AG10803 (cell line): ENCODE measurements at regions not wholly inside any gene's neighbourhood (a gene's known extent, or its start where the extent isn't known, plus 50 kb on each side); places are given as distances from the start of the nearest gene placed in this dataset.

Source experiments
- DNase-seq: peaks from one replicate; pipeline ENCODE4 v3.0.0; 2010; ENCODE audit warnings: low read depth
- H3K4me3 ChIP-seq: 2 replicates; pipeline ENCODE4 v1.5.1; 2011; ENCODE audit warnings: mild to moderate bottlenecking, low read length, control low read depth
- CTCF ChIP-seq: conservative IDR thresholded peaks from 2 replicates; pipeline ENCODE4 v1.5.1; 2011; ENCODE audit warnings: mild to moderate bottlenecking, low read length, control low read depth, inconsistent platforms

- no peak overlapping the region for H3K4me3 ChIP-seq
- DNase-seq, result no peak
- no peak for TF ChIP-seq CTCF
Observed at GRCh38 chr5:68657055-68657961, 436.5 kb upstream of the SLC30A5 start.

- no peak overlapping the region for H3K4me3 ChIP-seq
- no peak for TF ChIP-seq CTCF
- DNase-seq, result no peak
Observed at GRCh38 chr5:68658810-68659372, 434.9 kb upstream of the SLC30A5 start.

GRCh38 chr5:68659881-68660280, 433.9 kb upstream of the SLC30A5 start:
- no peak for TF ChIP-seq CTCF
- DNase-seq, result peak; percentile 22
- no peak overlapping the region for H3K4me3 ChIP-seq

GRCh38 chr5:68661237-68661636, 432.6 kb upstream of the SLC30A5 start:
- peak; percentile 26 for DNase-seq
- no peak overlapping the region for H3K4me3 ChIP-seq
- peak; percentile 51 for TF ChIP-seq CTCF

GRCh38 chr5:68662804-68663307, 431.0 kb upstream of the SLC30A5 start:
- no peak for DNase-seq
- no peak for TF ChIP-seq CTCF
- H3K4me3 ChIP-seq, result no peak overlapping the region

GRCh38 chr5:68669864-68670575, 423.8 kb upstream of the SLC30A5 start:
- no peak for DNase-seq
- TF ChIP-seq CTCF, result no peak
- no peak overlapping the region for H3K4me3 ChIP-seq
